H1 (cell line): ENCODE measurements at regions not wholly inside any gene's neighbourhood (a gene's known extent, or its start where the extent isn't known, plus 50 kb on each side); places are given as distances from the start of the nearest gene placed in this dataset.

Experiments
- CTCF ChIA-PET: fragments of 300-600 bp; sonication (Branson Sonifier 250); formaldehyde crosslinking; loops from one replicate; lab custom pipeline; 2021; ENCODE audit not compliant: partially characterized antibody; lab: Charles Lee
- POLR2A ChIA-PET: fragments of 300-600 bp; sonication (Branson Sonifier 250); formaldehyde crosslinking; loops from one replicate; lab custom pipeline; 2021; ENCODE audit warnings: inconsistent platforms; ENCODE audit not compliant: partially characterized antibody; lab: Charles Lee
- DNase-seq, 2 experiments: peaks; one replicate each; pipeline versions ENCODE4 v3.0.0 to v3.0.0-alpha.2; 2010 to 2022; ENCODE audit warnings: low spot score in 2 of 2, low read depth in 1 of 2, mixed read lengths in 1 of 2
- FAIRE-seq: peaks from 2 replicates; lab custom pipeline; 2011; peaks lifted over from hg19 to GRCh38; lab: Jason Lieb, UNC
- H2AFZ ChIP-seq: 2 replicates; pipeline ENCODE4 v1.8.1; 2012; ENCODE audit warnings: low read length, inconsistent platforms
- H2AK5ac ChIP-seq: 2 replicates; pipeline ENCODE4 v1.6.1; 2013; ENCODE audit warnings: low read depth, low read length
- H2BK120ac ChIP-seq: replicated peaks from 2 replicates; pipeline ENCODE3; 2013; ENCODE audit warnings: low read depth, low read length, inconsistent platforms
- H2BK12ac ChIP-seq: 2 replicates; pipeline ENCODE4 v1.6.1; 2013; ENCODE audit warnings: low read depth, low read length
- H2BK15ac ChIP-seq: 2 replicates; pipeline ENCODE4 v1.6.1; 2013; ENCODE audit warnings: low read length
- H2BK20ac ChIP-seq: 2 replicates; pipeline ENCODE4 v1.6.1; 2013; ENCODE audit warnings: low read length
- H2BK5ac ChIP-seq: 2 replicates; pipeline ENCODE4 v1.6.1; 2013; ENCODE audit warnings: low read depth, low read length
- H3K14ac ChIP-seq: 2 replicates; pipeline ENCODE4 v1.6.1; 2013; ENCODE audit warnings: inconsistent platforms; ENCODE audit not compliant: insufficient read length
- H3K18ac ChIP-seq: 2 replicates; pipeline ENCODE4 v1.6.1; 2013; ENCODE audit warnings: low read length; ENCODE audit errors: extremely low read depth
- H3K23ac ChIP-seq: 2 replicates; pipeline ENCODE4 v1.6.1; 2013; ENCODE audit warnings: inconsistent platforms; ENCODE audit not compliant: insufficient read length
- H3K23me2 ChIP-seq: 2 replicates; pipeline ENCODE4 v1.6.1; 2013; ENCODE audit warnings: low read depth, low read length
- H3K27ac ChIP-seq: 2 replicates; pipeline ENCODE4 v1.6.1; 2011; ENCODE audit warnings: low read depth, low read length, inconsistent platforms
- H3K27me3 ChIP-seq, 4 experiments: replicated peaks in 1 of 4; 1 replicate in 1 of 4; 2 replicates in 3 of 4; pipeline versions ENCODE4 v1.6.1 to v1.8.1; 2011 to 2013; ENCODE audit warnings: low read length in 3 of 4, mild to moderate bottlenecking in 3 of 4, inconsistent platforms in 2 of 4, mixed read lengths in 2 of 4, moderate library complexity in 1 of 4; ENCODE audit not compliant: control insufficient read depth in 3 of 4, insufficient read depth in 3 of 4; ENCODE audit errors: extremely low read depth in 1 of 4
- H3K36me3 ChIP-seq, 4 experiments: 2 replicates each; pipeline versions ENCODE4 v1.6.1 to v1.8.1; 2011 to 2013; ENCODE audit warnings: mild to moderate bottlenecking in 4 of 4, low read length in 3 of 4, moderate library complexity in 2 of 4, control low read depth in 1 of 4, inconsistent platforms in 1 of 4; ENCODE audit not compliant: insufficient read depth in 4 of 4, control insufficient read depth in 2 of 4
- H3K4ac ChIP-seq: replicated peaks from 2 replicates; pipeline ENCODE3; 2013; ENCODE audit warnings: low read length, low read depth, mixed read lengths, inconsistent platforms; ENCODE audit not compliant: insufficient read length
- H3K4me1 ChIP-seq, 4 experiments: replicated peaks in 1 of 4; 1 replicate in 1 of 4; 2 replicates in 3 of 4; pipeline versions ENCODE4 v1.6.1 to v1.8.1; 2011 to 2013; ENCODE audit warnings: low read length in 3 of 4, inconsistent platforms in 2 of 4, mixed read lengths in 1 of 4; ENCODE audit not compliant: insufficient read depth in 4 of 4, control insufficient read depth in 3 of 4
- H3K4me2 ChIP-seq, 2 experiments: 2 replicates each; pipeline versions ENCODE4 v1.6.1 to v1.8.1; 2011 to 2013; ENCODE audit warnings: low read depth in 2 of 2, low read length in 2 of 2, control low read depth in 1 of 2, inconsistent platforms in 1 of 2, mild to moderate bottlenecking in 1 of 2; ENCODE audit not compliant: insufficient read depth in 1 of 2
- H3K4me3 ChIP-seq, 4 experiments: fragments of 200-600, 300-600 bp in 1 of 4; sonication (generic), shearing (Covaris generic), sonication (Bioruptor Twin) in 1 of 4; 2 replicates each; pipeline versions ENCODE4 v1.5.1 to v1.8.1; 2011 to 2016; ENCODE audit warnings: low read length in 4 of 4, low read depth in 3 of 4, control low read depth in 2 of 4, inconsistent platforms in 2 of 4, mild to moderate bottlenecking in 2 of 4, mixed read lengths in 1 of 4, moderate library complexity in 1 of 4; ENCODE audit not compliant: insufficient read depth in 2 of 4; ENCODE audit errors: extremely low read depth in 1 of 4
- H3K56ac ChIP-seq: replicated peaks from 2 replicates; pipeline ENCODE3; 2013; ENCODE audit warnings: low read depth, mild to moderate bottlenecking, mixed read lengths, low read length, inconsistent platforms; ENCODE audit not compliant: insufficient read length
- H3K79me1 ChIP-seq: 2 replicates; pipeline ENCODE4 v1.6.1; 2013; ENCODE audit warnings: low read depth, low read length, control low read depth
- H3K79me2 ChIP-seq, 2 experiments: 2 replicates each; pipeline versions ENCODE4 v1.6.1 to v1.8.1; 2012 to 2013; ENCODE audit warnings: low read length in 2 of 2, mild to moderate bottlenecking in 2 of 2, inconsistent platforms in 1 of 2; ENCODE audit not compliant: insufficient read depth in 2 of 2, control insufficient read depth in 1 of 2
- H3K9ac ChIP-seq, 4 experiments: replicated peaks in 1 of 4; 1 replicate in 1 of 4; 2 replicates in 3 of 4; pipeline versions ENCODE4 v1.6.1 to v1.8.1; 2011 to 2013; ENCODE audit warnings: low read depth in 3 of 4, low read length in 3 of 4, control low read depth in 2 of 4, mild to moderate bottlenecking in 2 of 4, moderate library complexity in 2 of 4, inconsistent platforms in 1 of 4; ENCODE audit errors: extremely low read depth in 1 of 4
- H3K9me3 ChIP-seq, 2 experiments: 2 replicates each; pipeline versions ENCODE4 v1.6.1 to v1.8.1; 2012 to 2013; ENCODE audit warnings: mild to moderate bottlenecking in 2 of 2, moderate library complexity in 2 of 2, control low read depth in 1 of 2, inconsistent platforms in 1 of 2, low read depth in 1 of 2, low read length in 1 of 2, mixed read lengths in 1 of 2; ENCODE audit not compliant: insufficient read depth in 2 of 2
- H4K20me1 ChIP-seq, 2 experiments: replicated peaks in 1 of 2; 2 replicates each; pipeline versions ENCODE3 to v1.8.1; 2011 to 2013; ENCODE audit warnings: inconsistent platforms in 2 of 2, low read length in 2 of 2, mild to moderate bottlenecking in 1 of 2; ENCODE audit not compliant: insufficient read depth in 2 of 2, control insufficient read depth in 1 of 2
- H4K5ac ChIP-seq: 2 replicates; pipeline ENCODE4 v1.6.1; 2013; ENCODE audit warnings: low read length, low read depth, mixed read lengths, inconsistent platforms; ENCODE audit not compliant: insufficient read length
- H4K8ac ChIP-seq: 2 replicates; pipeline ENCODE4 v1.8.0; 2013; ENCODE audit warnings: mild to moderate bottlenecking, moderate library complexity, low read length, inconsistent platforms; ENCODE audit not compliant: insufficient read depth; ENCODE audit errors: extremely low read depth
- H4K91ac ChIP-seq: replicated peaks from 2 replicates; pipeline ENCODE3; 2013; ENCODE audit warnings: low read length, mixed read lengths, inconsistent platforms; ENCODE audit not compliant: insufficient read length
- ATF2 ChIP-seq: IDR thresholded peaks from 2 replicates; pipeline ENCODE4 v1.6.1; 2012; ENCODE audit warnings: low read length, inconsistent platforms
- CTBP2 ChIP-seq: IDR thresholded peaks from 2 replicates; pipeline ENCODE4 v1.7.0; 2011; ENCODE audit warnings: borderline replicate concordance, mild to moderate bottlenecking, moderate library complexity, mixed read lengths, low read length; ENCODE audit not compliant: insufficient read depth, insufficient read length
- FOSL1 ChIP-seq: IDR thresholded peaks from 2 replicates; pipeline ENCODE4 v1.6.1; 2011; ENCODE audit warnings: mild to moderate bottlenecking, low read depth, low read length, moderate library complexity; ENCODE audit not compliant: insufficient read depth
- GTF2F1 ChIP-seq: IDR thresholded peaks from 2 replicates; pipeline ENCODE4 v1.6.1; 2012; ENCODE audit warnings: low read depth, low read length, improper control_type of control experiment, borderline replicate concordance
- JUND ChIP-seq: IDR thresholded peaks from 2 replicates; pipeline ENCODE4 v1.6.1; 2011; ENCODE audit warnings: mild to moderate bottlenecking, improper control_type of control experiment, low read length
- MAX ChIP-seq: IDR thresholded peaks from 2 replicates; pipeline ENCODE4 v1.6.1; 2012; ENCODE audit warnings: inconsistent platforms
- PHF8 ChIP-seq: fragments of 200-600 bp; sonication (generic); conservative IDR thresholded peaks from 2 replicates; pipeline ENCODE4 v1.7.1; 2012; ENCODE audit warnings: low read depth, mild to moderate bottlenecking, inconsistent platforms, low read length, moderate library complexity
- POU5F1 ChIP-seq: IDR thresholded peaks from 2 replicates; pipeline ENCODE4 v1.6.1; 2011; ENCODE audit warnings: low read depth, mild to moderate bottlenecking, low read length, moderate library complexity
- RAD21 ChIP-seq, 2 experiments: IDR thresholded peaks in 1 of 2; conservative IDR thresholded peaks in 1 of 2; 2 replicates each; pipeline ENCODE4 v1.6.1; 2011; ENCODE audit warnings: low read depth in 2 of 2, low read length in 2 of 2, improper control_type of control experiment in 1 of 2, inconsistent platforms in 1 of 2, mild to moderate bottlenecking in 1 of 2, moderate library complexity in 1 of 2
- SP1 ChIP-seq: IDR thresholded peaks from 2 replicates; pipeline ENCODE4 v1.6.1; 2011; ENCODE audit warnings: low read depth, low read length
- TAF1 ChIP-seq: IDR thresholded peaks from 2 replicates; pipeline ENCODE4 v1.6.1; 2011; ENCODE audit warnings: mild to moderate bottlenecking, low read depth, low read length
- TBP ChIP-seq: IDR thresholded peaks from 2 replicates; pipeline ENCODE4 v1.6.1; 2011; ENCODE audit warnings: low read depth, low read length, improper control_type of control experiment
- ZNF274 ChIP-seq: IDR thresholded peaks from 2 replicates; pipeline ENCODE4 v1.7.0; 2012; ENCODE audit warnings: low read length, borderline replicate concordance; ENCODE audit errors: extremely low read depth
- WGBS, 2 experiments: shearing (Covaris generic) in 1 of 2; methylation state at CpG; one replicate each; pipeline versions ENCODE4 v1.1.6 to v1.1.7; 2013 to 2015; ENCODE audit warnings: low lambda C conversion rate in 2 of 2, mixed read lengths in 2 of 2, inconsistent platforms in 1 of 2, low coverage in 1 of 2, missing lambda C conversion rate in 1 of 2; ENCODE audit not compliant: insufficient replicate concordance in 2 of 2, insufficient coverage in 1 of 2, insufficient read length in 1 of 2; ENCODE audit errors: extremely low coverage in 1 of 2, missing lambda C conversion rate in 1 of 2; 5-methylcytosine and 5-hydroxymethylcytosine counted together

DNA sequence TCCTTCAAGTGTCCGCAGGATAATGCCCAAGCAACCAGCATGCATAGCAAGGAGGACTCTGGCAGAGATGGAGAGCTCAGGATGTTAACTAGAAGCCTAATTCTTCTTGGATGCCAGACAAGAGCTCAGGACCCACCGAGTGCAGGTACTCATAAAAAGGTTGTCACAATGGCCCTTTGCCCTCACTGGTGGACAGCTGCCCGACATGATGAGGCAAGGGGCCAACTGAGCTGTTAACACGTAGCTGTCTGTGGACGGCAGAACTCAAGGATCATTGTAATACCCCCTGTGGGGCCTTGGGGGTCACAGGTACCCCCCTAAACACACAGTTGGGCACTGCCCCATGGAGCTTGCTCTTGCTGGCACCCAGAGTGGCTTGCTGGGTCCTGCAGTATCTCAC, 393.7 kb downstream of the PIK3C3 start:
- no peaks in the 10 kb centered on the region for H4K20me1 ChIP-seq
- peaks cover 0 to 4% (median 0%) of the 10 kb centered on the region in 4 experiments; a peak in 1 of 7 replicates for H3K4me1 ChIP-seq
- no peak overlapping the region for H3K4me3 ChIP-seq
- ChIA-PET POLR2A (no interaction called here), CTCF (interaction anchor here (0.9 to 1.3 kb wide), 2 partner anchors 19 to 27 kb away, joined by 3 to 4 read pairs; no protein-coding TSS in a partner anchor)
- H2BK120ac ChIP-seq, result no peak overlapping the region
- H3K27me3 ChIP-seq, result no peaks in the 10 kb centered on the region
- H2BK12ac ChIP-seq, result no peak overlapping the region
- no peaks in the 10 kb centered on the region for H3K79me1 ChIP-seq
- no peak overlapping the region for H3K18ac ChIP-seq
- H3K79me2 ChIP-seq, result no peaks in the 10 kb centered on the region
- no peak for FAIRE-seq
- H3K9me3 ChIP-seq, result no peaks in the 10 kb centered on the region
- H2BK20ac ChIP-seq, result no peak overlapping the region
- H4K5ac ChIP-seq, result no peak overlapping the region
- no peak overlapping the region for H3K4ac ChIP-seq
- no peak overlapping the region; the same call in 1 of the 2 replicates for H2AFZ ChIP-seq
- H2BK5ac ChIP-seq, result no peak overlapping the region
- no peaks in the 10 kb centered on the region for H3K23me2 ChIP-seq
- WGBS, 2 experiments, result 82% methylated on average over 5 of the region's 5 CpGs; no CpG with 5 or more reads in 1 of the 2 experiments
- H3K4me2 ChIP-seq, result no peak overlapping the region
- no peak overlapping the region for H3K56ac ChIP-seq
- no peak overlapping the region for H4K91ac ChIP-seq
- H3K27ac ChIP-seq, result no peak overlapping the region
- no peak overlapping the region for H2AK5ac ChIP-seq
- H3K14ac ChIP-seq, result no peak overlapping the region
- H3K9ac ChIP-seq, result no peak overlapping the region
- no peak for DNase-seq
- H2BK15ac ChIP-seq, result no peak overlapping the region
- H3K23ac ChIP-seq, result no peak overlapping the region
- no peak overlapping the region for H4K8ac ChIP-seq
- no peaks in the 10 kb centered on the region for H3K36me3 ChIP-seq
- TF ChIP-seq FOSL1, result no peak
- no peak for TF ChIP-seq POU5F1
- no peak for TF ChIP-seq PHF8
- TF ChIP-seq TBP, result no peak
- TF ChIP-seq CTBP2, result no peak
- TF ChIP-seq ZNF274, result no peak
- no peak for TF ChIP-seq GTF2F1
- TF ChIP-seq JUND, result no peak
- TF ChIP-seq SP1, result no peak
- no peak for TF ChIP-seq RAD21 (IDR thresholded peaks at IDR 0.05 in 1 of 2, conservative IDR thresholded peaks at IDR 0.05 in 1 of 2; ENCODE audit: low read depth in 2 of 2, low read length in 2 of 2)
- no peak for TF ChIP-seq ATF2
- TF ChIP-seq MAX, result no peak
- TF ChIP-seq TAF1, result no peak
